ENCODE measurements at regions not wholly inside any gene's neighbourhood (a gene's known extent, or its start where the extent isn't known, plus 50 kb on each side); places are given as distances from the start of the nearest gene placed in this dataset.

DNA sequence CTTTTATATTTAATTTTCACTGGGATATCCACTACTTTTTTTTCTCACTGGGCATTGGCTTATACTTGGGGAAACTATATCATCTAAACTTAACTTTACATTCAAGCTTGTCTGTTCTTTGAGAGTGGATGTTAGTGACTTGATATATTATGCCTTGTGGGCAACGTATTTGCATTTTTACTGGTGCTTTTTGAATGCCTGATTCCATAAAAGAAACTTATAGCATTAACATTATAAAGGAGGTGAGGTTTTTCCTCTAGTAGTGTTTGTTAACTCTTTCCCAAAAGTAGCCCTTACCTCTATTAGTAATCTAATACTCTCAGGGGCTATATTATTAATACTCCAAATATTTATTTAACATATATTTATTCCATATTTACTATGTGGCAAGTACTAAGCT is 416.5 kb downstream of the PLA2G4A start:
- TF ChIP-seq CTCF (IDR thresholded peaks at IDR 0.05; ENCODE audit: low read depth, low read length): no peak
- TF ChIP-seq EZH2phosphoT487 (IDR thresholded peaks at IDR 0.05; ENCODE audit: low read depth): no peak

Data from OCI-LY3 (cell line).